ENCODE measurements at regions not wholly inside any gene's neighbourhood (a gene's known extent, or its start where the extent isn't known, plus 50 kb on each side); places are given as distances from the start of the nearest gene placed in this dataset.

DNA sequence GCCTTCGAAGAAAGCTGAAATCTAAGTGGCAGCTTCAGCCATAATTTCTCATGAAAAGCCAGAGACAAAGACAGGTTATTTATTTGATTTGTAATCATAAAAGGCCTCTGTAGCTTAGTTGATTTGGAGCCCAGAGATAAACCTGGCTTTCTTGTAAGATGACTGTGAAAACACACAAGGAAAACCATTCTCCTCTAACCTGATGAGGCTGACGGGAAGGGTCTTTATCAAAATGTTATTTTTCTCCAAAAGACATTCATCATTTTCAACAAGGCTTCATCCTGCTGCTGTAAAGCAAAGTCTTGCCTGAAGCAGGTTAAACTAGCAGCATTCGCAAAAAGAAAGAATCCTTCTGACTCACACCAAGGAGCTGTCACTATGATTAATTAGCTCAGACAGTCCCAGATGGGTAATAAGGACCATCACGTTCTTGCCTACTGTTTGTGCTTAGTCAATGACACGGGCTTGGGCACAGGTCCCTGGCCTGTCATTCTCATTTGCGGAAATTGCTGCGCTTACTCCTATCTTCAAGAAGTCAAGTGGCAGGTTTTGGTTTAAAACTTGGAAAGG, 286.6 kb downstream of the C12orf75 start:
- no peaks in the 10 kb centered on the region for H3K79me2 ChIP-seq (ENCODE audit: insufficient read depth, low read length)
- no peak for TF ChIP-seq EZH2phosphoT487 (conservative IDR thresholded peaks at IDR 0.05; ENCODE audit: low read length)
- TF ChIP-seq, protein P1, sequence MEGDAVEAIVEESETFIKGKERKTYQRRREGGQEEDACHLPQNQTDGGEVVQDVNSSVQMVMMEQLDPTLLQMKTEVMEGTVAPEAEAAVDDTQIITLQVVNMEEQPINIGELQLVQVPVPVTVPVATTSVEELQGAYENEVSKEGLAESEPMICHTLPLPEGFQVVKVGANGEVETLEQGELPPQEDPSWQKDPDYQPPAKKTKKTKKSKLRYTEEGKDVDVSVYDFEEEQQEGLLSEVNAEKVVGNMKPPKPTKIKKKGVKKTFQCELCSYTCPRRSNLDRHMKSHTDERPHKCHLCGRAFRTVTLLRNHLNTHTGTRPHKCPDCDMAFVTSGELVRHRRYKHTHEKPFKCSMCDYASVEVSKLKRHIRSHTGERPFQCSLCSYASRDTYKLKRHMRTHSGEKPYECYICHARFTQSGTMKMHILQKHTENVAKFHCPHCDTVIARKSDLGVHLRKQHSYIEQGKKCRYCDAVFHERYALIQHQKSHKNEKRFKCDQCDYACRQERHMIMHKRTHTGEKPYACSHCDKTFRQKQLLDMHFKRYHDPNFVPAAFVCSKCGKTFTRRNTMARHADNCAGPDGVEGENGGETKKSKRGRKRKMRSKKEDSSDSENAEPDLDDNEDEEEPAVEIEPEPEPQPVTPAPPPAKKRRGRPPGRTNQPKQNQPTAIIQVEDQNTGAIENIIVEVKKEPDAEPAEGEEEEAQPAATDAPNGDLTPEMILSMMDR (IDR thresholded peaks at IDR 0.05; ENCODE audit: insufficient read depth, low read length, poor library complexity, severe bottlenecking), result no peak
- H3K9me3 ChIP-seq (ENCODE audit: insufficient read depth, low read length), result no peaks in the 10 kb centered on the region
- H2AFZ ChIP-seq (ENCODE audit: low read depth, low read length, severe bottlenecking), result no peak overlapping the region
- H3F3A ChIP-seq (ENCODE audit: insufficient read depth), result no peaks in the 10 kb centered on the region
- H3K27me3 ChIP-seq (ENCODE audit: low read length), result no peaks in the 10 kb centered on the region
- no peaks in the 10 kb centered on the region for H3K36me3 ChIP-seq (ENCODE audit: low read length)
- H3K4me2 ChIP-seq (ENCODE audit: low read depth, low read length, poor library complexity, severe bottlenecking), result no peak overlapping the region
- no peak overlapping the region for H3K9ac ChIP-seq (ENCODE audit: low read length)
- no peak overlapping the region for H3K4me3 ChIP-seq (ENCODE audit: insufficient read depth, low read length, poor library complexity, severe bottlenecking)
- H3K27ac ChIP-seq (ENCODE audit: low read depth, low read length), result no peak overlapping the region
- H4K20me1 ChIP-seq (ENCODE audit: low read depth, low read length), result no peaks in the 10 kb centered on the region
- H3K9me2 ChIP-seq (replicated peaks; ENCODE audit: insufficient read depth, low read length), result no peaks in the 10 kb centered on the region

DNA sequence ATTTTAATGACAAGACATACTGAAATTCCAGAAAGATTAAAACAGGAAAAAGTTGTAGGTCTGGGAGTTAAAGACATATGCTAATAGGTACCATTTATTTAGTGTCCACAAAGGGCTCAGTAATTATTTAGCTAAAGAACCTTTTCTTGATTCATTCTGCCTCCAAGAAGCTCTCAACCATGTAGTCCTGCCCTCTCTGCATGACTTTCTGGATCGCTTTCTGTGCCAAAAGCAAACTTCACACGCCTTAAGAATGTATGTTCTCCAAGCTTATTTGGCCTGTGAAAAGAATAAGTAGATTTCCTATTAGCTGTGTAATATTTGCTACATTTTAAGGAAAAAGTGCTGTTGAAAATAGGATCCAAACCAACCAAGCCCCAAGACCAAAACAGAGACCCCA, 291.7 kb downstream of the C12orf75 start:
- Histone ChIP-seq H3K36me3 (ENCODE audit: low read length) (no peaks in the 10 kb centered on the region), H3K27ac (ENCODE audit: low read depth, low read length) (no peak overlapping the region), H3K4me3 (ENCODE audit: insufficient read depth, low read length, poor library complexity, severe bottlenecking) (no peak overlapping the region), H3K9me3 (ENCODE audit: insufficient read depth, low read length) (no peaks in the 10 kb centered on the region), H2AFZ (ENCODE audit: low read depth, low read length, severe bottlenecking) (no peak overlapping the region), H3K27me3 (ENCODE audit: low read length) (no peaks in the 10 kb centered on the region), H3K4me2 (ENCODE audit: low read depth, low read length, poor library complexity, severe bottlenecking) (no peak overlapping the region), H3K79me2 (ENCODE audit: insufficient read depth, low read length) (no peaks in the 10 kb centered on the region), H3F3A (ENCODE audit: insufficient read depth) (no peaks in the 10 kb centered on the region), H4K20me1 (ENCODE audit: low read depth, low read length) (no peaks in the 10 kb centered on the region), H3K9me2 (replicated peaks; ENCODE audit: insufficient read depth, low read length) (no peaks in the 10 kb centered on the region), H3K9ac (ENCODE audit: low read length) (no peak overlapping the region)
- TF ChIP-seq, protein P1 (IDR thresholded peaks at IDR 0.05; ENCODE audit: insufficient read depth, low read length, poor library complexity, severe bottlenecking), result no peak
- no peak for TF ChIP-seq EZH2phosphoT487 (conservative IDR thresholded peaks at IDR 0.05; ENCODE audit: low read length)

DNA sequence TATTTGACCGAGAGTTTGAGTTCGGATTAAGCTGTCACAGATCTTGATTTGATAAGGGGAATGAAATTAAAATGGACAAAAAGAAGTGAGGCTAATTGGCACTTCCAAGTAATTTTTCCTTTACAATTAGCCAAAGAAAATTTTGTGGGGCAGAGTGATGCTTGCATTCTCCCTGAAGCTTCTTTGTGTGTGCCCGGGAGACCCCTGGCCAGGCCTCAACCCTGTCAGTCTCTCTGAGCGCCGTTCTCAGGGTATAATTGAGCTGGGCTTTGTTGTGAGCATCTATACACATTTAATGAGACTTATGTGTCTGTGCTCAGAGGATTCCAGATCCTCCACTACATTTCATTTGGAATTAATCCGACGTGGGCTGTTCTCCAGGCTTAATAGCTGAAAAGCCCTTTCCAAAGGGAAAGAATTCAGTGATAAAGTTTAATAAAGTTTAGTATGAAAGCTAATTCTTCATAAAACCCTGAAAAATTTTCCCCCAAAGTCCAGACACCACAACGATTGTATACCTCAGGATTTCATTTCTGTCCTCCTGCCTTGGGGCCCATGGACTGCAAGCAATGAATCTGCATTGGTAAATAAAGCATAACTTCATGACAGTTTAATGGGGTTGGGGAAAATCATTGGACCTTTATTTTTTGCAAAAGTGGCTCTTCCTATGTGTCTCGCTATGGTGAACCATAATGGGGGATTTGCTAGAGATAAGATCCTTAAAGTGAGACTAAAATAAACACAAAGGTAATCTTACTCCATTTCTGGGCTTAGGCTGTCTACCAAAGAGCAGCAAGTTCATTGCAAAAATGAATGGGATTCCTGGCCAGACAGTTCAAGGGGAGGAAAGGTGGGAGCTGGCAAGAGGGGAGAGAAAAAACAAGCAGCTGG, 292.6 kb downstream of the C12orf75 start:
- no peak overlapping the region for H3K4me3 ChIP-seq (ENCODE audit: insufficient read depth, low read length, poor library complexity, severe bottlenecking)
- no peak overlapping the region for H3K9ac ChIP-seq (ENCODE audit: low read length)
- no peaks in the 10 kb centered on the region for H3F3A ChIP-seq (ENCODE audit: insufficient read depth)
- H3K36me3 ChIP-seq (ENCODE audit: low read length), result no peaks in the 10 kb centered on the region
- no peaks in the 10 kb centered on the region for H3K9me2 ChIP-seq (replicated peaks; ENCODE audit: insufficient read depth, low read length)
- no peak overlapping the region for H3K27ac ChIP-seq (ENCODE audit: low read depth, low read length)
- H4K20me1 ChIP-seq (ENCODE audit: low read depth, low read length), result no peaks in the 10 kb centered on the region
- TF ChIP-seq, protein P1 (IDR thresholded peaks at IDR 0.05; ENCODE audit: insufficient read depth, low read length, poor library complexity, severe bottlenecking), result no peak
- no peak for TF ChIP-seq EZH2phosphoT487 (conservative IDR thresholded peaks at IDR 0.05; ENCODE audit: low read length)
- H3K4me2 ChIP-seq (ENCODE audit: low read depth, low read length, poor library complexity, severe bottlenecking), result no peak overlapping the region
- no peaks in the 10 kb centered on the region for H3K27me3 ChIP-seq (ENCODE audit: low read length)
- no peaks in the 10 kb centered on the region for H3K9me3 ChIP-seq (ENCODE audit: insufficient read depth, low read length)
- H3K79me2 ChIP-seq (ENCODE audit: insufficient read depth, low read length), result no peaks in the 10 kb centered on the region
- H2AFZ ChIP-seq (ENCODE audit: low read depth, low read length, severe bottlenecking), result no peak overlapping the region
